Mucosa of stomach (tissue), 1 donor: ENCODE measurements at regions not wholly inside any gene's neighbourhood (a gene's known extent, or its start where the extent isn't known, plus 50 kb on each side); places are given as distances from the start of the nearest gene placed in this dataset.
A peak's percentile ranks its signal among the peaks of the same experiment; 100 is the strongest.
"Not testable (repeated sequence)": the region's sequence is repeated elsewhere in the genome, so short reads cannot be mapped to it uniquely, and the experiment has no call there.

ENCODE experiments used
- H3K27me3 ChIP-seq: one replicate; pipeline ENCODE4 v1.7.0; 2013; ENCODE audit warnings: mild to moderate bottlenecking, low read length; ENCODE audit not compliant: control insufficient read depth, insufficient read depth
- H3K36me3 ChIP-seq: one replicate; pipeline ENCODE4 v1.7.0; 2013; ENCODE audit warnings: low read length; ENCODE audit not compliant: control insufficient read depth, insufficient read depth
- H3K4me1 ChIP-seq: one replicate; pipeline ENCODE4 v1.7.0; 2013; ENCODE audit warnings: mild to moderate bottlenecking, low read length; ENCODE audit not compliant: control insufficient read depth, insufficient read depth
- H3K4me3 ChIP-seq: one replicate; pipeline ENCODE4 v1.7.0; 2013; ENCODE audit warnings: low read length
- H3K9ac ChIP-seq: one replicate; pipeline ENCODE4 v1.7.0; 2013; ENCODE audit warnings: mild to moderate bottlenecking, low read length, moderate library complexity
- H3K9me3 ChIP-seq: one replicate; pipeline ENCODE4 v1.7.0; 2013; ENCODE audit warnings: mild to moderate bottlenecking, low read length, moderate library complexity; ENCODE audit not compliant: control insufficient read depth
- donor health status: Pancreatic carcinoma.

DNA sequence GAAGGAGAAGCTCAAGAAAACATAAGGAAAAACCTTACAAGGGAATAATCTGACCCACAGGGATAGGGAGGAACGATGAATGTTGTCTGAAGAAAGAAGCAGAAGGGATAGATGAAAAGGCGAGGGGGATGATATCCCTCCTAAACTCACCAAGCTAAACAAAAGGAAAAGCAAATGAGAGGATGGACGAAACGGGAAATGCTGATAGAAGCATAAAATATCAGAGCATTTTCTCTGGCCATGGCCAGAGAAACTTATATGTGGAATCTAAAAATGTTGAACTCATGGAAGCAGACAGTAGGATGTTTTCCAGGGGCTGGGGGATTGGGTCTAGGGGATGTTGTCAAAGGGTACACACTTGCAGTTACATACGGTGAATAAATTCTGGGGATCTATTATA, 148.4 kb upstream of the FOXQ1 start:
- Histone ChIP-seq H3K4me3 (no peak overlapping the region), H3K27me3 (no peaks in the 10 kb centered on the region), H3K36me3 (no peaks in the 10 kb centered on the region), H3K4me1 (peaks cover 19% of the 10 kb centered on the region), H3K9ac (no peak overlapping the region), H3K9me3 (no peaks in the 10 kb centered on the region)

DNA sequence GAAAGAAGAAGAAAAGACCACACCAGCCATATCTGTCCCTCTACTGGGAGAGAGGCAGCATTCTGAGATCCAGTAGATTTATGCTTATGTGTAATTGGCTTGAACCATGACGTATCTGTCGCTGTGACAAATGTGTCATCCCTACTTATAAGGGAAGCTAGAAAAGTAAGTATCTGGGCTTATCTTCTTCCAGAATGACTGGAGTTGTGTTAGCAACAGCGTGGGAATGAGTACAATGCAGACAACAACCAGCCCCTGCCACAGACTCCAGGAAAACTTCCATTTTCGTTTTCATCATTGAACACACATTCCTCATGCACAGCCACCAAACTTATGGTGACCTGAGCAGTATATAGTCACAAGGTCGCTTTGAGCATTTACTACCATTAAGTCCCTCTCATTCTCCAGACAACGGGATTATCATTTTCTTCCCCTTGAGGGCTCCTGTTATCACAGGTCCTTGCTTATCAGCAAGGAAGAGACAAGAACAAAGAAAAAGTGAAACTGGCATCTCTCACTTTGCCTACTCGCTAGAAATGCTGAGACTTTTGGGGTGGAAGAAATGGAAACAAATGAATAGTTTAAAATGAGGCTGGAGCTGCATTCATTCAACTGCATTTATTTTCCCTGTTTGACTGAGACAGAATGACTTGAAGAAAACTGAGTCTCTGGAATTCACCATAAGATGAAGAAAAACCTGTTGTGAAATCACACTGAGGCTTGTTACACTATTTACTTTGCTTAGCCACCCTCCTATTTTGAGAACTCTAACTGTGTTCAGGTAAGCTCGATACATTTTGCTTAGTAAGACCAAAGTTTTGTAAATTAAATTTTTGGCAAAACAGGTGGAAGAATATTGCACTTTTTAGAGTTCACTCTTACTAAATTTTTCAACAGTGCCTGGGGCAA, 149.3 kb upstream of the FOXQ1 start:
- H3K9ac ChIP-seq: no peak overlapping the region
- H3K9me3 ChIP-seq: no peaks in the 10 kb centered on the region
- no peaks in the 10 kb centered on the region for H3K36me3 ChIP-seq
- no peaks in the 10 kb centered on the region for H3K27me3 ChIP-seq
- H3K4me1 ChIP-seq: peaks cover 19% of the 10 kb centered on the region
- peak overlapping the region; percentile 1 for H3K4me3 ChIP-seq

DNA sequence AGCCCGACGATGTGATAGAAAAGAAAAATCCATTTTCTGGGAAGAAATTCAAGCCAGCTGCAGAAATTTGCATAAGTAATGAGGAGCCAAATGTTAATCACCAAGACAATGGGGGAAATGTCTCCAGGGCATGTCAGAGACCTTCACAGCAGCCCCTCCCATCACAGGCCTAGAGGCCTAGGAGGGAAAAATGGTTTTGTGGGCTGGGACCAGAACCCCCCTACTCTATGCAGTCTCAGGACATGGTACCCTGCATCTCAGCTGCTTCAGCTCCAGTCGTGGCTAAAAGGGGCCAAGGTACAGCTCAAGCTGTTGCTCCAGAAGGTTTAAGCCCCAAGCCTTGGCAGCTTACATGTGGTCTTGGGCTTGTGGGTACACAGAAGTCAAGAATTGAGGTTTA, 155.5 kb upstream of the FOXQ1 start:
- H3K4me1 ChIP-seq, H3K36me3 ChIP-seq, H3K9ac ChIP-seq, H3K9me3 ChIP-seq, H3K27me3 ChIP-seq, H3K4me3 ChIP-seq: not testable (repeated sequence)

DNA sequence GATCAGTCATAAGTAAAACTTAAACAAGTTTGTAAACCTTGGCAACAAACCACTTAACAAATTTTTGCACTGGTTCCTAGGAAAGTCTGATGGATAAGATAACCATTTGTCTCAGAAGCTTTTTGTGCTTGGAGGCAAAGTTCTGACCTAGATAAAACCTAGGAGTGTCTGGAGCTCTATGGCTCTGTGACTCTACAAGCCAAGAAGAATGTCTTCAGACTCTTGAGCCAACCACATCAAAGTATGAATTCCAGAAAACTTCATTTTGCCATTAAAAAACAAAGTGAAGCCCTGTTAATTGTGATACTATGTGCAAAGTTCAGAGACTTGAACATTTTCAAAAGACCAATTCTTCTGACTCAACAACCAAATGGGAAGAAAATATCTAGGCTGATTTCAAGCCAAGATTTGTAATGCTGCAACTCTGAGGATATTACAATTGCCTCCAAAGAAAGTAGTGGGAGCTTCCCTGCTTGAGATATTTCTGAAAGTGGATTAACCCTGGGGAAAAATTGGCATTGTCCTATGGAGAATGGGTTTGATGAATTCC, 158.1 kb upstream of the FOXQ1 start:
- H3K27me3 ChIP-seq: no peaks in the 10 kb centered on the region
- H3K9me3 ChIP-seq: no peaks in the 10 kb centered on the region
- H3K36me3 ChIP-seq: no peaks in the 10 kb centered on the region
- no peak overlapping the region for H3K9ac ChIP-seq
- peaks cover 4% of the 10 kb centered on the region for H3K4me1 ChIP-seq
- H3K4me3 ChIP-seq: no peak overlapping the region

DNA sequence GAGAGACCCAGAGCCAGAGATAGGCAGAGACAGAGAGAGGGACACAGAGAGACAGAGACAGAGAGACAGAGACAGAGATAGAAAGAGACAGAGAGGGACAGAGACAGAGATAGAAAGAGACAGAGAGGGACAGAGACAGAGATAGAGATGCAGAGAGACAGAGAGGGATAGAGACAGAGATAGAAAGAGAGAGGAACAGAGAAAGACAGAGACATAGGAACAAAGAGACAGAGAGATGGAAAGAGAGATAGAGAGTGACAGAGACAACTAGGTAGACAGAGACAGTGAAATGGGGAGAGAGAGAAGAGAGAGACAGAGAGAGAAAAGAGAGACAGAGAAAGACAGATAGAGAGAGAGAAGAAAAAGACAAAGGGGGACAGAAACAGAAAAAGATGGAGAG, 165.4 kb upstream of the FOXQ1 start:
- H3K9me3 ChIP-seq: no peaks in the 10 kb centered on the region
- no peak overlapping the region for H3K9ac ChIP-seq

DNA sequence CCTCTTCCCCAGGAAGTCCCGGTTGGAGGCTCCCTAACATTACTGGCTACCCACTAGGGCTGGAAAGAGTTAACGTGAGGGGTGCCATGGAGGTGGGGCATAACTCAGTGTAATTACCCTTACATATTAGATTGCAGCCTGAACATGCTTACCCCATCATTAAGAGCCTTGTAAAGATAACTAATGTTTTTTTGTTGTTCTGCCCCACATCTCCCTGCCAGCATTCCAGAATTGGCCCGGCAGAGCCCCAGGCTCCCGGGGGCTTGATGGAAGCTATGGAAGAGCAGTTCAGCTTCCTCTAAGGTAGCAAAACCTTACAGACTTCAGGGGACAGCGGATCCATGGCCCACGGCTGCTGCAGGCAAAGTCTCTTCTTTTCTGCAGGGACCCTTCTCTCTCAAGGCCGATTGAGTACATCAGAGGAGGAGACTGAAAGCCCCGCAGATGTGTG, 166.1 kb upstream of the FOXQ1 start:
- Histone ChIP-seq H3K27me3 (peaks cover 4% of the 10 kb centered on the region), H3K4me1 (peaks cover 4% of the 10 kb centered on the region), H3K9me3 (no peaks in the 10 kb centered on the region), H3K9ac (no peak overlapping the region), H3K36me3 (no peaks in the 10 kb centered on the region), H3K4me3 (no peak overlapping the region)

More for the DNA sequence above, 165.4 kb upstream of the FOXQ1 start:
- no peak overlapping the region for H3K4me3 ChIP-seq
- peaks cover 4% of the 10 kb centered on the region for H3K4me1 ChIP-seq
- no peaks in the 10 kb centered on the region for H3K36me3 ChIP-seq
- peaks cover 4% of the 10 kb centered on the region for H3K27me3 ChIP-seq

DNA sequence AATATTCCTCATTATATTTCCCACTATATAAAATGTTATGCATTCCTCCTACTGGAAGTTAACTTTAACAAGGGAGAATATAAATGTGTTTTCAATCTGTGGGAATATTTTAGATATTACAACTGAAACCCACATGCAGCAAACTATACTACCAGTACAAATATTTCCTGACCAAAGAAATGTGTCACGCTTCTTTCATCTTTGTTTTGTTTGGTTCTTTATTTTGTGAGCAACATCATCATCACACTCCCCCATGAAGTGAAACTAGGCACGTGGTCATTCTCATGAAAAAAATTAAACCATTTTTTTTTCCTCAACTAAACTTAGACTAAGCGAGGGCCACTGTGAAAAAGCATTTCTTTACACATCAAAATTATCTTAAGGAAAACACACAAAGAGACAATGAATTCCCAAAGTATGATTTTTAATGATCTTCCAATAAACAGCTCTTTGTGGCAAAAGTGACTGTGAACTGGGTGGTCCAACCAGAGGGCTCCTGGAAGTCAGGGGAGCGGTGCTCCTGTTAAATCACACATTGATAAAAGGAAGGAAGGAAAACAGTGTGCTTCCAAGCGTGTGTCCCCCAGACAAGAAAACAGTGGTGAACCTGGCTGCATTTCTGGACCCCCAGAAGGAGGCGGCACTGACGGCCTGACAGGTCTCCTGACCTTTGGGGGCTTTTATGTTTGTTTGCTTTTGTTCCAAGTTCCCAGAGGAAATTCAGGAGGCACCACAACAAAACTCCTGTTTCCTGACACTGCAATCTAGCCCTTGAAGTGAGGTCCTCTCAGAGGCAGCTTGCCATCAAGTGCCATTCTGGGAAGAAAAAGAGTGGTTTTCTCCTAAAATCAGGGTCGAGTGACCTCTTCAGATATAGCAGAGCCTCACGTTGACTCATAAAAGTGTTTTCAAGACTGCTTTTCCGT, 166.8 kb upstream of the FOXQ1 start:
- Histone ChIP-seq H3K4me1 (peaks cover 4% of the 10 kb centered on the region), H3K9ac (no peak overlapping the region), H3K9me3 (no peaks in the 10 kb centered on the region), H3K27me3 (peaks cover 4% of the 10 kb centered on the region), H3K36me3 (no peaks in the 10 kb centered on the region), H3K4me3 (no peak overlapping the region)

DNA sequence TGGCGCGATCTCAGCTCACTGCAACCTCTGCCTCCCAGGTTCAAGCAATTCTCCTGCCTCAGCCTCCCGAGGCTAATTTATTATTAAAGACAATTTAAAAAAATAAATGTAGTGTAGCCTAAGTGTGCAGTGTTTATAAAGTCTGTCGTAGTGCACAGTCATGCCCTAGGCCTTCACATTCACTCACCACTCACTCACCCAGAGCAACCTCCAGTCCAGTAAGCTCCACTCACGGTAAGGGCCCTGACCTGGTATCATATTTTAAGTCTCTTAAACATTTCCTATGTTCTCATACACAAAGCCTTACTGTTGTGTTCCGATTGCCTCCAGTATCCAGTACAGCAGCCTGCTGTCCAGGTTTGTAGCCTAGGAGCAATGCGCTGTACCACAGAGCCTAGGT, 168.2 kb upstream of the FOXQ1 start:
- peaks cover 4% of the 10 kb centered on the region for H3K27me3 ChIP-seq
- H3K36me3 ChIP-seq: no peaks in the 10 kb centered on the region
- H3K4me3 ChIP-seq: no peak overlapping the region
- H3K9ac ChIP-seq: no peak overlapping the region
- H3K9me3 ChIP-seq: no peaks in the 10 kb centered on the region
- no peaks in the 10 kb centered on the region for H3K4me1 ChIP-seq

DNA sequence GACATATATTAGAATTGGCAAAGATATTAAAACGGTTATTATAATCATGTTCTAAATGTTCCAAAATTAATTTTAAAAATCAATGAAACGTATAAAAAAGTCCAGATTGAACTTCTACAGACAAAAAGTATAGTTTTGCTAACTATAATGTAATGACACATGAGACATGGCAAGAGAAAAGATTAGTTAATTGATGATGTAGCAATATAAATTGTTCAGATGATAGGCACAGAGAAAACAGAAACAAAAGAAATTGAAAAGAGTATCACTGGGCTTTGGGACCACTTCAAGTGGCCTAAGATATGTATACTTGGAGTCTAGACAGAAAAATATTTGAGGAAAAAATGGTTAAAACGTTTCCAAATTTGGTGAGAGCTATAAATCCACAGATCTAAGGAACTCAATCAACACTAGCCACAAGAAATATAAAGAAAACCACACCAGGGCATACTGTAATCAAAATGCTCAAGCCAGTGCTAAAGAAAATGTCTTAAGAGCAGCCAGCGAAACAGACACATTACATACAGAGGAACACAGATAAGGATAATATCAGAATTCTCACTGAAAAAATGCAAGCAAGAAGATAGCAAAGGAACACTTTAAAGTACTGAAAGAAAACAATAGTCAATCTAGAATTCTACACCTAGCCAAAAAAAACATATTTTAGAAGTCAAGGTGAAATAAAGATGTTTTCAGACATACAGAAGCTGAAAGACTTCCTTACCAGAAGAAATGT, 172.6 kb upstream of the FOXQ1 start:
- Histone ChIP-seq H3K4me1 (no peaks in the 10 kb centered on the region), H3K27me3 (no peaks in the 10 kb centered on the region), H3K4me3 (no peak overlapping the region), H3K9me3 (no peaks in the 10 kb centered on the region), H3K9ac (no peak overlapping the region), H3K36me3 (no peaks in the 10 kb centered on the region)

DNA sequence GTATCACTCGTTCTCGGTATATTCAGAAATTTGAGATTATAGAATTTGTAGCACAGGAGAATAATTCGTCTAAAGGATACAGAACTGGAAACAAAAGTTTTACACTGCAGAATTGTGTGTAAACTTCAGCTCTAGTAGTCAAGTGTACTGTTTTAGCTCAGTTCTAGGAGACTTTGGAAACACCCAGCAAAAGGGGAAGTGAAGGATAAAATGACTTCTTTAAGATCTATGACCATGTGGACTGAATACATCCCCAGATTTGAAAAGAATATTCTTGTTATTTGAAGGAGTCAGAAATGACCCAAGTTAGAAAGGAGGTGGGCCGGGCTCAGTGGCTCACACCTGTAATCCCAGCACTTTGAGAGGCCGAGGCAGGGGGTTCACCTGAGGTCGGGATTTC, 174.0 kb upstream of the FOXQ1 start:
- H3K27me3 ChIP-seq: no peaks in the 10 kb centered on the region
- H3K36me3 ChIP-seq: no peaks in the 10 kb centered on the region
- no peaks in the 10 kb centered on the region for H3K4me1 ChIP-seq
- H3K9me3 ChIP-seq: no peaks in the 10 kb centered on the region
- no peak overlapping the region for H3K4me3 ChIP-seq
- H3K9ac ChIP-seq: no peak overlapping the region

DNA sequence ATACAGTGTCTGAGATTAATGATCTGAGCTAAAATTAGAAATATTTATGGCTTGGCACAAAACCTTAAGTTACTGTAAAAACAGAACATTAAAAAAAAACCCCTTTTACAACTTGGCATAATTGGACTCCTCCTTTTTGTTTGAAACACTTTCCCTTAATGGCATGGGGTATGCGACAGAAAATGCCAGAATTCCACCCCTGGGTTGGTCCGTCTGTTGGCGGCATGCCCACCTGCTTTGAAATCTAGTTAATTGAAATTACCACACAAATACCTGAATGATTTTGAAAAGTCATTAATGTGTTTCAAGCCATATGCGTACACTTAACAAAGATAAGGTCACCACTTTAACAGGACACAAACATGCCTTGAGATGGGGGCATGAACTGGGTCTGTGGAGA, 175.1 kb upstream of the FOXQ1 start:
- Histone ChIP-seq H3K4me3 (no peak overlapping the region), H3K9ac (no peak overlapping the region), H3K9me3 (no peaks in the 10 kb centered on the region), H3K36me3 (no peaks in the 10 kb centered on the region), H3K27me3 (no peaks in the 10 kb centered on the region), H3K4me1 (peaks cover 3% of the 10 kb centered on the region)
